ENCODE measurements at regions not wholly inside any gene's neighbourhood (a gene's known extent, or its start where the extent isn't known, plus 50 kb on each side); places are given as distances from the start of the nearest gene placed in this dataset.

- Histone ChIP-seq H3F3A (ENCODE audit: low read length, unreplicated experiment) (no peaks in the 10 kb centered on the region), H3K4me2 (ENCODE audit: low read length) (no peak overlapping the region), H3K79me2 (ENCODE audit: low read length) (no peaks in the 10 kb centered on the region), H3K27me3 (ENCODE audit: low read length) (no peaks in the 10 kb centered on the region), H2AFZ (ENCODE audit: low read length) (no peak overlapping the region), H3K36me3 (ENCODE audit: low read depth, low read length) (no peaks in the 10 kb centered on the region), H3K4me3 (ENCODE audit: low read length) (no peak overlapping the region), H3K9ac (ENCODE audit: low read length) (no peak overlapping the region), H3K9me3 (ENCODE audit: low read length) (no peaks in the 10 kb centered on the region), H3K27ac (ENCODE audit: low read length) (no peak overlapping the region), H4K20me1 (ENCODE audit: low read length) (no peaks in the 10 kb centered on the region), H3K9me2 (replicated peaks; ENCODE audit: low read length) (no peaks in the 10 kb centered on the region), H3K4me1 (ENCODE audit: insufficient read depth, low read length) (peaks cover 36% of the 10 kb centered on the region)
- ATAC-seq (no peak), DNase-seq (no peak)
- CTCF ChIA-PET, result interaction anchor here (0.7 kb wide), 1 partner anchor 60 kb away, joined by 4 read pairs; the partner anchor contains the start of gene GADD45A
- POLR2A ChIA-PET (ENCODE audit: unreplicated experiment), result interaction anchor here (0.5 kb wide), 2 partner anchors 24 to 60 kb away, joined by 7 to 23 read pairs; partner anchors contain the start of gene GADD45A
- no TSS peak for BruUV-seq (replicated peaks)
- intact Hi-C loops (cut with micrococcal nuclease), result loop anchor here (5.0 to 10.0 kb wide), 2 partner anchors 52 to 140 kb away; no protein-coding TSS in a partner anchor
- no peak for TF ChIP-seq EZH2 (IDR thresholded peaks at IDR 0.05; ENCODE audit: low read length, unreplicated experiment)
- no peak for TF ChIP-seq EZH2phosphoT487 (IDR thresholded peaks at IDR 0.05; ENCODE audit: borderline replicate concordance, low read length)
- no peak for TF ChIP-seq CTCF (conservative IDR thresholded peaks at IDR 0.05; ENCODE audit: low read depth, low read length)
Measured at GRCh38 chr1:67624680-67625079, 60.3 kb upstream of the GADD45A start.

GRCh38 chr1:67626090-67626860, 58.7 kb upstream of the GADD45A start:
- ChIA-PET CTCF (no interaction called here), POLR2A (ENCODE audit: unreplicated experiment) (no interaction called here)
- Histone ChIP-seq H3K79me2 (ENCODE audit: low read length) (no peaks in the 10 kb centered on the region), H3K4me2 (ENCODE audit: low read length) (no peak overlapping the region), H3K36me3 (ENCODE audit: low read depth, low read length) (no peaks in the 10 kb centered on the region), H2AFZ (ENCODE audit: low read length) (0 out of 2 replicates have a peak overlapping the region, but pooled peaks have one; percentile 22), H3F3A (ENCODE audit: low read length, unreplicated experiment) (no peaks in the 10 kb centered on the region), H3K27ac (ENCODE audit: low read length) (peak overlapping the region; percentile 83), H3K9ac (ENCODE audit: low read length) (peak overlapping the region; percentile 20; the same call in 1 of the 2 replicates), H3K9me3 (ENCODE audit: low read length) (no peaks in the 10 kb centered on the region), H3K4me3 (ENCODE audit: low read length) (no peak overlapping the region), H3K9me2 (replicated peaks; ENCODE audit: low read length) (no peaks in the 10 kb centered on the region), H4K20me1 (ENCODE audit: low read length) (no peaks in the 10 kb centered on the region), H3K27me3 (ENCODE audit: low read length) (no peaks in the 10 kb centered on the region), H3K4me1 (ENCODE audit: insufficient read depth, low read length) (peaks cover 51% of the 10 kb centered on the region)
- intact Hi-C loops (cut with micrococcal nuclease), result loop anchor here (5.0 to 10.0 kb wide), 2 partner anchors 54 to 139 kb away; no protein-coding TSS in a partner anchor
- BruUV-seq (replicated peaks), result no TSS peak
- no peak for TF ChIP-seq EZH2 (IDR thresholded peaks at IDR 0.05; ENCODE audit: low read length, unreplicated experiment)
- TF ChIP-seq CTCF (conservative IDR thresholded peaks at IDR 0.05; ENCODE audit: low read depth, low read length), result no peak
- no peak for TF ChIP-seq EZH2phosphoT487 (IDR thresholded peaks at IDR 0.05; ENCODE audit: borderline replicate concordance, low read length)
- DNase-seq (peak; percentile 81), ATAC-seq (peak; percentile 64)

- ChIA-PET CTCF (no interaction called here), POLR2A (ENCODE audit: unreplicated experiment) (no interaction called here)
- H3K27me3 ChIP-seq (ENCODE audit: low read length), result no peaks in the 10 kb centered on the region
- TF ChIP-seq CTCF (conservative IDR thresholded peaks at IDR 0.05; ENCODE audit: low read depth, low read length) (no peak), EZH2phosphoT487 (IDR thresholded peaks at IDR 0.05; ENCODE audit: borderline replicate concordance, low read length) (no peak), EZH2 (IDR thresholded peaks at IDR 0.05; ENCODE audit: low read length, unreplicated experiment) (no peak)
- no peaks in the 10 kb centered on the region for H3K36me3 ChIP-seq (ENCODE audit: low read depth, low read length)
- no peaks in the 10 kb centered on the region for H4K20me1 ChIP-seq (ENCODE audit: low read length)
- no peak for DNase-seq
- no peaks in the 10 kb centered on the region for H3K9me2 ChIP-seq (replicated peaks; ENCODE audit: low read length)
- H3K4me1 ChIP-seq (ENCODE audit: insufficient read depth, low read length), result peaks cover 56% of the 10 kb centered on the region
- BruUV-seq (replicated peaks), result no TSS peak
- H3K9ac ChIP-seq (ENCODE audit: low read length), result peak overlapping the region; percentile 11; the same call in 1 of the 2 replicates
- peak overlapping the region; percentile 83 for H3K27ac ChIP-seq (ENCODE audit: low read length)
- no peak overlapping the region for H2AFZ ChIP-seq (ENCODE audit: low read length)
- no peak overlapping the region for H3K4me2 ChIP-seq (ENCODE audit: low read length)
- no peaks in the 10 kb centered on the region for H3K79me2 ChIP-seq (ENCODE audit: low read length)
- no peak for ATAC-seq
- no peaks in the 10 kb centered on the region for H3F3A ChIP-seq (ENCODE audit: low read length, unreplicated experiment)
- no peak overlapping the region for H3K4me3 ChIP-seq (ENCODE audit: low read length)
- intact Hi-C loops (cut with micrococcal nuclease), result loop anchor here (5.0 to 10.0 kb wide), 2 partner anchors 55 to 138 kb away; no protein-coding TSS in a partner anchor
- H3K9me3 ChIP-seq (ENCODE audit: low read length), result no peaks in the 10 kb centered on the region
Measured at GRCh38 chr1:67626861-67627235, 58.2 kb upstream of the GADD45A start.

Measured in PC-3 (cell line).